ENCODE measurements at regions not wholly inside any gene's neighbourhood (a gene's known extent, or its start where the extent isn't known, plus 50 kb on each side); places are given as distances from the start of the nearest gene placed in this dataset.

DNA sequence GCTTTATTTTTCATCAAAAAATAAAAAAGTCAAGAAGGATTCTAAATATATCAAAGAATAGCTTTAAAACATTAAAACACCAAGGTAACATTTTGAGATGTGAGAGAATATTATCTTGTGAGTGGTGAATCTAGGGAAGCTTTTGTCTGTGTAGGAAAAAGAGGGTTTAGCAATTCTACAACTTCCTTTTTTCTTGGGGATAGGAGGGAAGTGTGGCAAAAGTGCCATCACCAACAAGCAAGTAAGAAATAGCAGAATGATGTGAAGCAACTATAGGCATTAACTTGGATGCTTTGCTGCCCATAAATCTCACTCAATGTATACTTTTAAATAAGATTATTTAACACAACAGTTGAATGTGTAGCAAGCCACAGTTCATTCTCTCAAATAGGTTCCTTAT, 57.8 kb upstream of the SUCLG2 start:
- H3K27ac Mint-ChIP-seq: no peak overlapping the region
- no peak for ATAC-seq
- DNase-seq: no peak
- H3K9me3 ChIP-seq (ENCODE audit: control insufficient read depth, low read length, poor library complexity, severe bottlenecking): no peaks in the 10 kb centered on the region
- H3K36me3 Mint-ChIP-seq (ENCODE audit: low read depth): no peaks in the 10 kb centered on the region
- H3K27me3 Mint-ChIP-seq: no peaks in the 10 kb centered on the region
- H3K4me1 Mint-ChIP-seq: no peaks in the 10 kb centered on the region
- no peak overlapping the region for H3K4me3 Mint-ChIP-seq

DNA sequence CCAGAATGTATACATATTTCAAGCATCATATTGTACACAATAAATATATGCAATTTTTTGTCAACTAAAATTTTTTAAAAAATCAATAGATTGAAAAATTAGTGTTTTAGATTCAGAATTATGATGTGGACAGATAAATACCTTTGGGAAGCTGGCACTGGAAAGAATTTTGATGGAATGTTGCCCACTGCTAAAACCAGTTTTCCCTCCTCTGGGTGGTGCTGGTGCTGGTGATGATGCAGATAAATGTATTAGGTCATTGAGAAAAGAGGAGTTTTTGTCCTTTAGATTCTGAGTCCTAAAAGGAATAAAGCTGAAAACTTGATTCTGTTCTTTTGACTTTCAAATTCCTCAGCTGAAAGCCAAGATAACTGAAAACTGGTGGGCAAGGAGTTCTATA, 56.0 kb upstream of the SUCLG2 start:
- H3K4me3 Mint-ChIP-seq: no peak overlapping the region
- ATAC-seq (no peak), DNase-seq (no peak)
- no peak overlapping the region for H3K27ac Mint-ChIP-seq
- peaks cover 3% of the 10 kb centered on the region for H3K4me1 Mint-ChIP-seq
- no peaks in the 10 kb centered on the region for H3K36me3 Mint-ChIP-seq (ENCODE audit: low read depth)
- H3K27me3 Mint-ChIP-seq: no peaks in the 10 kb centered on the region
- no peaks in the 10 kb centered on the region for H3K9me3 ChIP-seq (ENCODE audit: control insufficient read depth, low read length, poor library complexity, severe bottlenecking)

DNA sequence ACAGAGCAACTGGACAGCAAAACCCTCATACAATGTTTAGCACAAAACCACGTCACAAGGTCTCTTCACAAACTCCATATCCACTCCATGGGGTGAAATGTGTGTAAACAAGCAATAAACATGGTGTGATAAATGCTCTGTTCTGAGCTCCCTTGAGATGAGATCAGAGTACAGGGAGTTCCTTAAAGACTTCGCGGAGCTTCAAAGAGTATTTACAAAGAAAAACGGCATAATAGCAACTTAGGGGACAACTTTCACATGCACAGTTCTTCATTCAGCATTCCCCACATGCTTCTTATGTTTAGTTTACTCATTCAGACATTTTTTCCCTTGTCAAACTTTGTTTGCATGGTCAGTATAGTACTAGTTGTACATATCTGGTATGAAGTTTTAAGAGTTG, 52.5 kb upstream of the SUCLG2 start:
- no peak overlapping the region for H3K4me3 Mint-ChIP-seq
- H3K27me3 Mint-ChIP-seq: no peaks in the 10 kb centered on the region
- no peaks in the 10 kb centered on the region for H3K36me3 Mint-ChIP-seq (ENCODE audit: low read depth)
- H3K27ac Mint-ChIP-seq: no peak overlapping the region
- H3K9me3 ChIP-seq (ENCODE audit: control insufficient read depth, low read length, poor library complexity, severe bottlenecking): no peaks in the 10 kb centered on the region
- H3K4me1 Mint-ChIP-seq: peaks cover 3% of the 10 kb centered on the region
- ATAC-seq: no peak
- DNase-seq: no peak

DNA sequence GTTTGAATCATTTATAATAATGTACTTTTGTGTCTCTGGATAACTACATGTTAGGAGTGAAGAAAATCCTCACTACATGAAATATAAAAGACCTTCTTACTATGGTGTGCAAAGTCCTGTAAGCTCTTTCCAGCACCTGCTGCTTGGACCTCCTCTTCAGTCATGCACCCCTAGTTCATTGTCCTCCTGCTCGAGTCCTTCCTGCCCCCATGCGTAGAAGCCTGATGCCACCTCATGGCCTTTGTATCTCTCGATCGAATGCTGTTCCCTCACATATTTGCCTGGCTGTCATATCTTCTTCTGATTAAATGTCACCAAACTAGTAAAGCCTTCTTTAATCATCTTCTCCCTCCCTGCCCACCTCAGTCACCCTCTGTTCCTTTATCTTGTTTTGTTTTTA, 49.9 kb upstream of the SUCLG2 start:
- H3K4me3 Mint-ChIP-seq: no peak overlapping the region
- H3K4me1 Mint-ChIP-seq: peaks cover 3% of the 10 kb centered on the region
- no peak overlapping the region for H3K27ac Mint-ChIP-seq
- H3K36me3 Mint-ChIP-seq (ENCODE audit: low read depth): no peaks in the 10 kb centered on the region
- ATAC-seq: no peak
- no peaks in the 10 kb centered on the region for H3K9me3 ChIP-seq (ENCODE audit: control insufficient read depth, low read length, poor library complexity, severe bottlenecking)
- no peaks in the 10 kb centered on the region for H3K27me3 Mint-ChIP-seq
- no peak for DNase-seq

All from T-helper 17 cell (primary cell).